Nephron progenitor cell (in vitro differentiated cells): ENCODE measurements at regions not wholly inside any gene's neighbourhood (a gene's known extent, or its start where the extent isn't known, plus 50 kb on each side); places are given as distances from the start of the nearest gene placed in this dataset.

Experiments
- DNase-seq: peaks from one replicate; pipeline ENCODE4 v3.0.0; 2021
- H3K27ac Mint-ChIP-seq: 2 replicates; pipeline ENCODE4 v1.8.0; 2021; ENCODE audit warnings: mild to moderate bottlenecking, moderate library complexity, mixed read lengths
- H3K27me3 Mint-ChIP-seq: 2 replicates; pipeline ENCODE4 v1.8.0; 2021; ENCODE audit warnings: mild to moderate bottlenecking, low read depth, mixed read lengths; ENCODE audit not compliant: poor library complexity
- H3K36me3 Mint-ChIP-seq: 2 replicates; pipeline ENCODE4 v1.8.0; 2021; ENCODE audit warnings: low read depth, mixed read lengths
- H3K4me1 Mint-ChIP-seq: 2 replicates; pipeline ENCODE4 v1.8.0; 2021; ENCODE audit warnings: mixed read lengths
- H3K4me3 Mint-ChIP-seq: 2 replicates; pipeline ENCODE4 v1.8.0; 2021; ENCODE audit warnings: mild to moderate bottlenecking, moderate library complexity, mixed read lengths
- H3K9me3 Mint-ChIP-seq: 2 replicates; pipeline ENCODE4 v1.8.0; 2021; ENCODE audit warnings: mild to moderate bottlenecking, moderate library complexity, mixed read lengths
- TF ChIP-seq, protein P1 (sequence below): fragments of 200-600 bp; sonication (generic); IDR thresholded peaks from 2 replicates; pipeline ENCODE4 v1.5.0; 2021; ENCODE audit warnings: antibody characterized with exemption

DNA sequence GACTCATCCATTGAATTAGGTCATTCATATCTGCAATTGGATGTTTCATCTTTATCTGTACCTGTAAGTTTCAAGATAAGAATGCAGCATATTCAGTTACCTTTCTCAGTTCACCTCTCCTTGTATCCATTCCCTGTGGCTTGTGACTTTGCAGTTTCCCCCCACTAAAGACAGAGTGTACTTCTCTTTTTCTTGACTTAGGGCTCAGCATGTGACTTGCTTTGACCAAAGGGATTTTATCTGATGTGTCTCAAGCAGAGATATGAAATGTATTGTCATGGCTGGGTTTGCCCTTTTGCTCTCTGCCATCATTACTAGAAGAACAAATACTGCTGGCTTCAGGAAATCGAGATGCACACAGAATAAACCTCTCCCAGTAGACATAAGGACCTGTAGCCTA lies 754.8 kb downstream of the ADGRL2 start:
- no peak for DNase-seq
- Mint-ChIP-seq H3K27ac (no peak overlapping the region), H3K9me3 (no peaks in the 10 kb centered on the region), H3K4me3 (no peak overlapping the region), H3K4me1 (no peaks in the 10 kb centered on the region), H3K27me3 (no peaks in the 10 kb centered on the region), H3K36me3 (no peaks in the 10 kb centered on the region)
- TF ChIP-seq, protein P1, sequence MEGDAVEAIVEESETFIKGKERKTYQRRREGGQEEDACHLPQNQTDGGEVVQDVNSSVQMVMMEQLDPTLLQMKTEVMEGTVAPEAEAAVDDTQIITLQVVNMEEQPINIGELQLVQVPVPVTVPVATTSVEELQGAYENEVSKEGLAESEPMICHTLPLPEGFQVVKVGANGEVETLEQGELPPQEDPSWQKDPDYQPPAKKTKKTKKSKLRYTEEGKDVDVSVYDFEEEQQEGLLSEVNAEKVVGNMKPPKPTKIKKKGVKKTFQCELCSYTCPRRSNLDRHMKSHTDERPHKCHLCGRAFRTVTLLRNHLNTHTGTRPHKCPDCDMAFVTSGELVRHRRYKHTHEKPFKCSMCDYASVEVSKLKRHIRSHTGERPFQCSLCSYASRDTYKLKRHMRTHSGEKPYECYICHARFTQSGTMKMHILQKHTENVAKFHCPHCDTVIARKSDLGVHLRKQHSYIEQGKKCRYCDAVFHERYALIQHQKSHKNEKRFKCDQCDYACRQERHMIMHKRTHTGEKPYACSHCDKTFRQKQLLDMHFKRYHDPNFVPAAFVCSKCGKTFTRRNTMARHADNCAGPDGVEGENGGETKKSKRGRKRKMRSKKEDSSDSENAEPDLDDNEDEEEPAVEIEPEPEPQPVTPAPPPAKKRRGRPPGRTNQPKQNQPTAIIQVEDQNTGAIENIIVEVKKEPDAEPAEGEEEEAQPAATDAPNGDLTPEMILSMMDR = no peak

DNA sequence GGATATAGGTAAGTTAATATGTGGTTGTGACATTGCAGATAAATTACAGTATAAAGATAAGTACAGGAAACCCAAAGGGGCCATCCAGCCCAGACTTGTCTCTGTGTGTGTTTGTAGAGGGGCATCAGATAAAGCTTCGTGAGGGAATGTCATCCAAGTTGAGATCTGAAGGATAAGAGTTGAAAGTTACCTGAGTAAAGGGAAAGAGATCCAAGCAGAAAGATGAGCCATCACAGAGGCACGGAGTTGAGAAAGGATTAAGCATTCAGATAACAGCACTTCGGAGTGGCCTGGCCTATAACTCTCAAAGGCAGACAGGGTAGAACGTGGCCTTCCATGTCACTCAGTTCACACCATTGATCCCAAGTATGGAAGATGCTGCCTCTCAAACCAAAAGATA lies 749.1 kb downstream of the ADGRL2 start:
- TF ChIP-seq, protein P1 = no peak
- no peaks in the 10 kb centered on the region for H3K4me1 Mint-ChIP-seq
- peaks cover 7% of the 10 kb centered on the region for H3K9me3 Mint-ChIP-seq
- H3K27me3 Mint-ChIP-seq = no peaks in the 10 kb centered on the region
- H3K27ac Mint-ChIP-seq = no peak overlapping the region
- no peak overlapping the region for H3K4me3 Mint-ChIP-seq
- no peaks in the 10 kb centered on the region for H3K36me3 Mint-ChIP-seq
- DNase-seq = no peak

DNA sequence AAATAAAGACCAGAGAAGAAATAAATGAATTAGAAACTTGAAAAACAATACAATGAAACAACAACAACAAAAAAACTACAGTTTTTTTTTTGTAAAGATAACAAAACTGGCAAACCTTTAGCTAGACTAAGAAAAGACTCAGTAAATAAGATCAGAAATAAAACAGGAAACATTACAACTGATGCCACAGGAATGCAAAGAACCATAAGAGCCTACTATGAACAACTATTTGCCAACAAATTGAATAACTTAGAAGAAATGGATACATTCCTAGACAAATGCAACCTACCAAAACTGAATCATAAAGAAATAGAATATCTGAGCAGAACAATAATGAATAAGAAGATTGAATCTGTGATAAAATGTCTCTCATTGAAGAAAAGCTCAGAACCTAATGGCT lies 742.0 kb downstream of the ADGRL2 start:
- Mint-ChIP-seq H3K36me3 (peaks cover 9% of the 10 kb centered on the region), H3K9me3 (peaks cover 39% of the 10 kb centered on the region), H3K27me3 (peaks cover 4% of the 10 kb centered on the region), H3K27ac (no peak overlapping the region), H3K4me1 (no peaks in the 10 kb centered on the region), H3K4me3 (no peak overlapping the region)
- no peak for DNase-seq
- TF ChIP-seq, protein P1 = no peak

DNA sequence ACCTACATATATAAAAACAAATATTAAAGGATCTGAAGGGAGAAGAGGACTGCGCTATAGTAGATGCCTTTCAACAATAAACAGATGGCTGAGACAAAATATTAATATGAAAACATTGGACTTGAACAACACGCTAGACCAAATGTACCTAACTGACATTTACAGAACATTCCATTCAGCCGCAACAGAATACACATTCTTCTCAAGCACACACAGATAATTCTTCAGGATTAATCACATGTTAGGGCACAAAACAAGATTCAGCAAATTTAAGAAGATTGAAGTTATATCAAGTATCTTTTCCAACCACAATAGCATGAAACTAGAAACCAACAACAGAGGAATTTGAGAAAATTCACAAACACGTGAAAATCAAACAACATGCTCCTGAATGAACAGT lies 741.4 kb downstream of the ADGRL2 start:
- DNase-seq = no peak
- Mint-ChIP-seq H3K36me3 (peaks cover 9% of the 10 kb centered on the region), H3K9me3 (peaks cover 39% of the 10 kb centered on the region), H3K4me1 (no peaks in the 10 kb centered on the region), H3K27ac (no peak overlapping the region), H3K4me3 (no peak overlapping the region), H3K27me3 (peaks cover 4% of the 10 kb centered on the region)
- TF ChIP-seq, protein P1 = no peak

DNA sequence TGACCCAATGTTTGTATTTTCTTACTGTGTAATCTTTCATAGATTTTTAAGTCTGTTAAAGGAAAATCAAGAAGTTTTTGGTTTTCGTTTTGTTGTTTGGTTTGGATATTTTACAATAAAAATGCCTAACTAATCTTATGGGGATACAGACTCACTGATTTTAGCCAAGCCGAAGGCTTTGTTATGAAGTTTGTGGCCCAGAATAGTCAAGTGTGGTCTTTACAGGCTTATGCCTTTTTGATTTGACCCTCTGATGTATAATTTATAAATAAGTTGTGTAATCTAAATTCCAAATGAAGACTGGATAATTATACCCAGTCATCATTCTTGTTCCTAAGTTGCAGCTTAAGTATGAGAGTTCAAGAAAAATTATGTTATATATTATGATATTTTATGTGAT lies 739.3 kb downstream of the ADGRL2 start:
- DNase-seq = no peak

DNA sequence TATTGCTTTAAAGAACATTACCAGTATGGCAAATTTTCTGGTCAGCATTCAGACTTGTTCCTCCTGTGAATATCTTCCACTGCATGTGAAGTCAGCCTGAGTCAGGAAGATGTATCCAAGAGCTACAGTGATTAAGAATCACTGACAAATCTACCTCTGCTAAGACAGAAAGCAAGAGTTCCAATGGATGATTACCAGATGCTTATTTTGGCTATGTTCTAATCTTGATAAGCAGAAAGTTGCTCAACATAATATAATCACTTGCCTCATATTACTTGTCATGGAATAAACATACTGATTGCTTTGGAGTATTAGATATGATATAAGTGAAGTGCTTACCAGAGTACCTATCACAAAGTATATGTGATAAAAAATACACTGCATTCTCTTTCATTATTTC lies 738.1 kb downstream of the ADGRL2 start:
- H3K27ac Mint-ChIP-seq = no peak overlapping the region
- no peaks in the 10 kb centered on the region for H3K4me1 Mint-ChIP-seq
- TF ChIP-seq, protein P1 = no peak
- no peak for DNase-seq
- peaks cover 29% of the 10 kb centered on the region for H3K9me3 Mint-ChIP-seq
- peaks cover 7% of the 10 kb centered on the region for H3K27me3 Mint-ChIP-seq
- no peak overlapping the region for H3K4me3 Mint-ChIP-seq
- peaks cover 8% of the 10 kb centered on the region for H3K36me3 Mint-ChIP-seq

More for the DNA sequence above, 739.3 kb downstream of the ADGRL2 start:
- H3K36me3 Mint-ChIP-seq = peaks cover 9% of the 10 kb centered on the region
- H3K27me3 Mint-ChIP-seq = peaks cover 6% of the 10 kb centered on the region
- no peaks in the 10 kb centered on the region for H3K4me1 Mint-ChIP-seq
- H3K27ac Mint-ChIP-seq = no peak overlapping the region
- H3K9me3 Mint-ChIP-seq = peaks cover 34% of the 10 kb centered on the region
- TF ChIP-seq, protein P1 = no peak
- no peak overlapping the region for H3K4me3 Mint-ChIP-seq
